Fibroblast of lung (primary cell): ENCODE measurements at regions not wholly inside any gene's neighbourhood (a gene's known extent, or its start where the extent isn't known, plus 50 kb on each side); places are given as distances from the start of the nearest gene placed in this dataset.
A peak's percentile ranks its signal among the peaks of the same experiment; 100 is the strongest.

Experiments used
- DNase-seq, 2 donors: peaks; one replicate each; pipeline versions ENCODE4 v3.0.0 to v3.0.0-alpha.2; 2010; ENCODE audit warnings: low read depth in 2 of 2
- H2AFZ ChIP-seq: 2 replicates; pipeline ENCODE4 v1.5.1; 2012; ENCODE audit warnings: low read length, control low read depth, inconsistent platforms
- H3K27ac ChIP-seq: 2 replicates; pipeline ENCODE4 v1.5.1; 2011; ENCODE audit warnings: low read length, control low read depth; ENCODE audit not compliant: insufficient read depth
- H3K27me3 ChIP-seq: 2 replicates; pipeline ENCODE4 v1.5.1; 2011; ENCODE audit warnings: mild to moderate bottlenecking, low read length; ENCODE audit not compliant: control insufficient read depth, insufficient read depth
- H3K36me3 ChIP-seq: 2 replicates; pipeline ENCODE4 v1.5.1; 2011; ENCODE audit warnings: low read length; ENCODE audit not compliant: control insufficient read depth, insufficient read depth
- H3K4me1 ChIP-seq: 2 replicates; pipeline ENCODE4 v1.5.1; 2011; ENCODE audit warnings: low read length; ENCODE audit not compliant: control insufficient read depth, insufficient read depth; ENCODE audit errors: extremely low read depth
- H3K4me2 ChIP-seq: 2 replicates; pipeline ENCODE4 v1.5.1; 2011; ENCODE audit warnings: low read length, control low read depth; ENCODE audit not compliant: insufficient read depth; ENCODE audit errors: extremely low read depth
- H3K4me3 ChIP-seq, 4 experiments: fragments of 200-600 bp in 1 of 4; sonication (generic) in 1 of 4; replicated peaks in 1 of 4; 2 replicates each; pipeline ENCODE4 v1.5.1; 2011 to 2016; ENCODE audit warnings: low read length in 4 of 4, low read depth in 3 of 4, mild to moderate bottlenecking in 3 of 4, control low read depth in 2 of 4, inconsistent platforms in 1 of 4, mixed read lengths in 1 of 4; ENCODE audit not compliant: insufficient read depth in 1 of 4; ENCODE audit errors: control extremely low read depth in 1 of 4
- H3K79me2 ChIP-seq: 2 replicates; pipeline ENCODE4 v1.5.1; 2012; ENCODE audit warnings: mild to moderate bottlenecking, low read length, inconsistent platforms; ENCODE audit not compliant: control insufficient read depth, insufficient read depth
- H3K9ac ChIP-seq: 2 replicates; pipeline ENCODE4 v1.5.1; 2011; ENCODE audit warnings: mild to moderate bottlenecking, low read length, control low read depth; ENCODE audit not compliant: insufficient read depth
- H3K9me3 ChIP-seq: 2 replicates; pipeline ENCODE4 v1.5.1; 2012; ENCODE audit warnings: low read depth, low read length; ENCODE audit not compliant: control insufficient read depth, insufficient read depth
- H4K20me1 ChIP-seq: 2 replicates; pipeline ENCODE4 v1.5.1; 2011; ENCODE audit warnings: low read length; ENCODE audit not compliant: control insufficient read depth, insufficient read depth; ENCODE audit errors: extremely low read depth
- EZH2 ChIP-seq: IDR thresholded peaks from 2 replicates; pipeline ENCODE4 v1.5.1; 2012; ENCODE audit warnings: low read length, control low read depth, mild to moderate bottlenecking; ENCODE audit errors: missing control alignments
- TF ChIP-seq, protein P1 (sequence below), 2 donors: IDR thresholded peaks in 1 of 2; conservative IDR thresholded peaks in 1 of 2; 1 replicate in 1 of 2; 2 replicates in 1 of 2; pipeline ENCODE4 v1.5.1; 2011 to 2012; ENCODE audit warnings: low read length in 2 of 2, control low read depth in 1 of 2, inconsistent platforms in 1 of 2, low read depth in 1 of 2, mild to moderate bottlenecking in 1 of 2

DNA sequence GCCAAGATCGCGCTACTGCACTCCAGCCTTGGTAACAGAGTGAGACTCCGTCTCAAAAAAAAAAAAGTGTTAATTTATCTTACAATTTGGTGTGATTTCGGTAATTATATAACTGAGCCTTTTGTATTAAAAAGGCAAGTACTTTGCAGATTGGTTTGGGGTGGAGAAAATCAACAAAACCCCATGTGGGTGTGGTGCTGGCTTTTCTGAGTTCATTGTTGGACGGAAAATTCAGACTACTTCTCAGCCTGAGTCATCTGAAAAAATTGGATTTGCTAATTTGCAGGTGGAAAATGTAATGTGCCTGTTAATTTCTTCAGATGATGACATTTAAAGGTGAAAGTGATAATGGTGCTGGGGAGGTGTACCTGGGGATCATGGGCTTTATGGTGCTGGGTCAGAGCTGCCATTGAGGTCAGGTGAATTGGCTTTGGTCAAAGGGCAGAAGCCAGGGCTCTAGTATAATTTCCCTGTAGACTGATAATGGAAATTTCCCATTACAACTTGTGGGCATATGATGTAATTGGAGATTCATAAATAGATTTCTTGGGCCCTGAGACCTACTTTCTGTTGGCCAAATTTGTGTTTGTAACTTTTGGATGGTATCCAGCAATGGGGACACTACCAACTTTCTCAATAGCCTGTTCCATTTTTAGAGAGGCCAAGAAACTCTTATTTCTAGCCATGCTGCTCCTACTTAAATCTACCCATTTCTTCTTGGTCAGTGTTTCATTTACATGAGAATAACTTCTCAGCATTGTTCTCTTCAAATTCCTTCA, 74.3 kb upstream of the TEX13D start:
- Histone ChIP-seq H3K79me2 (no peaks in the 10 kb centered on the region), H4K20me1 (no peaks in the 10 kb centered on the region), H3K9ac (no peak overlapping the region), H3K27me3 (no peaks in the 10 kb centered on the region), H3K4me3 (no peak overlapping the region), H2AFZ (no peak overlapping the region), H3K4me1 (no peaks in the 10 kb centered on the region), H3K27ac (no peak overlapping the region), H3K4me2 (no peak overlapping the region), H3K36me3 (no peaks in the 10 kb centered on the region), H3K9me3 (no peaks in the 10 kb centered on the region)
- no peak for TF ChIP-seq EZH2
- TF ChIP-seq, protein P1, sequence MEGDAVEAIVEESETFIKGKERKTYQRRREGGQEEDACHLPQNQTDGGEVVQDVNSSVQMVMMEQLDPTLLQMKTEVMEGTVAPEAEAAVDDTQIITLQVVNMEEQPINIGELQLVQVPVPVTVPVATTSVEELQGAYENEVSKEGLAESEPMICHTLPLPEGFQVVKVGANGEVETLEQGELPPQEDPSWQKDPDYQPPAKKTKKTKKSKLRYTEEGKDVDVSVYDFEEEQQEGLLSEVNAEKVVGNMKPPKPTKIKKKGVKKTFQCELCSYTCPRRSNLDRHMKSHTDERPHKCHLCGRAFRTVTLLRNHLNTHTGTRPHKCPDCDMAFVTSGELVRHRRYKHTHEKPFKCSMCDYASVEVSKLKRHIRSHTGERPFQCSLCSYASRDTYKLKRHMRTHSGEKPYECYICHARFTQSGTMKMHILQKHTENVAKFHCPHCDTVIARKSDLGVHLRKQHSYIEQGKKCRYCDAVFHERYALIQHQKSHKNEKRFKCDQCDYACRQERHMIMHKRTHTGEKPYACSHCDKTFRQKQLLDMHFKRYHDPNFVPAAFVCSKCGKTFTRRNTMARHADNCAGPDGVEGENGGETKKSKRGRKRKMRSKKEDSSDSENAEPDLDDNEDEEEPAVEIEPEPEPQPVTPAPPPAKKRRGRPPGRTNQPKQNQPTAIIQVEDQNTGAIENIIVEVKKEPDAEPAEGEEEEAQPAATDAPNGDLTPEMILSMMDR (conservative IDR thresholded peaks at IDR 0.05 in 1 of 2, IDR thresholded peaks at IDR 0.05 in 1 of 2; ENCODE audit: low read depth in 1 of 2, low read length in 2 of 2), result no peak
- peak in 1 of 2 donors; percentile 5 for DNase-seq

DNA sequence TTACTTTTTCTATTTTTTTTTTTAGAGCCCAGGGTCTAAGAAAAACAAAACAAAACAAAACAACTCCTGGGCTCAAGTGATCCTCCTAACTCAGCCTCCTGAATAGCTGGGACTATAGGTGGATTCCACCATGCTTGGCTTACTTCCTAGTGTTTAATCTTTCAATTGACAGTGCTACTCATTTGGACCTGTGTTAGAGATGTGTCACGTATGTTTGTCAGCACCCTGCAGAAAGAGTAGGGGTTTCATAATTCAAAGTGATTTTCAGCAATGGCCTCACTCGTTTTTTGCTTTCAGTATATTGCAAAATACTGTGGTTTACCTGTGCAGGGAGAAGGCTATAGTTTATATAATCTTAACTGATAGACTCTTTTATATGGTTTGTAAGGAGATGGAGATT, 71.6 kb upstream of the TEX13D start:
- Histone ChIP-seq H4K20me1 (no peaks in the 10 kb centered on the region), H3K79me2 (no peaks in the 10 kb centered on the region), H3K4me2 (no peak overlapping the region), H3K4me3 (no peak overlapping the region), H3K4me1 (no peaks in the 10 kb centered on the region), H3K9ac (no peak overlapping the region), H3K36me3 (no peaks in the 10 kb centered on the region), H3K27me3 (no peaks in the 10 kb centered on the region), H3K9me3 (no peaks in the 10 kb centered on the region), H3K27ac (no peak overlapping the region), H2AFZ (no peak overlapping the region)
- TF ChIP-seq, protein P1 (conservative IDR thresholded peaks at IDR 0.05 in 1 of 2, IDR thresholded peaks at IDR 0.05 in 1 of 2; ENCODE audit: low read depth in 1 of 2, low read length in 2 of 2), result no peak
- no peak for TF ChIP-seq EZH2
- no peak for DNase-seq

DNA sequence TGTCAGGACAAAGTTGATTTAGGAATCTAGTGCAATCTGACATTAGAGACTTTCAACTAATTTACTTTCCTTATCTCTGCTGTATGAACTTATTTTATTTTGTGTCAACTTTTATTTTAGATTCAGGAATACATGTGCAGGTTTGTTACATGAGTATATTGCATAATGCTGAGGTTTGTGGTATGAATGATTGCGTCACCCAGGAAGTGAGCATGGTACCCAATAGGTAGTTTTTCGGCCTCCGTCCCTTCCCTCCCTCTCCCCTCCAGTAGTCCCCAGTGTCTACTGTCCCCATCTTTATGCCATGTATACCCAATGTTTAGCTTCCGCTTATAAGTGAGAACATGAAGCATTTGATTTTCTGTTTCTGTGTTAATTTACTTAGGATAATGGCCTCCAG, 68.7 kb upstream of the TEX13D start:
- Histone ChIP-seq H2AFZ (no peak overlapping the region), H3K36me3 (no peaks in the 10 kb centered on the region), H3K4me1 (no peaks in the 10 kb centered on the region), H3K9ac (no peak overlapping the region), H3K4me3 (no peak overlapping the region), H3K79me2 (no peaks in the 10 kb centered on the region), H3K27ac (no peak overlapping the region), H3K4me2 (no peak overlapping the region), H3K9me3 (no peaks in the 10 kb centered on the region), H3K27me3 (no peaks in the 10 kb centered on the region), H4K20me1 (no peaks in the 10 kb centered on the region)
- TF ChIP-seq, protein P1 (conservative IDR thresholded peaks at IDR 0.05 in 1 of 2, IDR thresholded peaks at IDR 0.05 in 1 of 2; ENCODE audit: low read depth in 1 of 2, low read length in 2 of 2), result no peak
- no peak for TF ChIP-seq EZH2
- DNase-seq, result no peak
